Heart left ventricle (tissue), 13 donors: ENCODE measurements at regions not wholly inside any gene's neighbourhood (a gene's known extent, or its start where the extent isn't known, plus 50 kb on each side); places are given as distances from the start of the nearest gene placed in this dataset.

Source experiments
- POLR2A ChIP-seq, 2 donors: fragments of 450-650 bp; IDR thresholded peaks; one replicate each; pipeline ENCODE4 v1.6.1; 2017; ENCODE audit warnings: antibody characterized with exemption in 2 of 2, mild to moderate bottlenecking in 2 of 2, moderate library complexity in 2 of 2
- TF ChIP-seq, protein P1 (sequence below), 12 donors: fragments of 200-600 bp; sonication (generic) in 4 of 12; IDR thresholded peaks; one replicate each; pipeline versions ENCODE4 v1.5.0 to v1.8.0; 2018 to 2022; ENCODE audit warnings: antibody characterized with exemption in 12 of 12, mild to moderate bottlenecking in 5 of 12
- donor health status: ischemic (EF 13 %, LVEDD 7.1; RV severe dilation, severe dysfunction).
- donor health status: DM: no; HTN: yes; CAD: no.
- donor health status: DM: no; HTN: no; CAD: no.
- donor health status: ischemic (EF 25% LVEDD 6.9; RV normal size, moderate dysfunction).
- donor health status: ischemic (EF 25% LVEDD 5.7; RV mildly dilated, moderate dysfunction).
- donor health status: ischemic (EF 35%, LVEDD 5.7; RV mildly dilated, moderate dysfunction).
- donor health status: nonischemic (EF 11% LVEDD 7.7; RV severe dilation, severe dysfunction).
- donor health status: DM: yes; HTN: yes; CAD: no.
- donor health status: PGD.
- donor health status: ischemic (EF 29% LVEDD 5.4; RV normal size, mild dysfunction).
- donor health status: nonischemic (EF 23%, LVEDD 6.1; RV moderate dilation, normal function).

DNA sequence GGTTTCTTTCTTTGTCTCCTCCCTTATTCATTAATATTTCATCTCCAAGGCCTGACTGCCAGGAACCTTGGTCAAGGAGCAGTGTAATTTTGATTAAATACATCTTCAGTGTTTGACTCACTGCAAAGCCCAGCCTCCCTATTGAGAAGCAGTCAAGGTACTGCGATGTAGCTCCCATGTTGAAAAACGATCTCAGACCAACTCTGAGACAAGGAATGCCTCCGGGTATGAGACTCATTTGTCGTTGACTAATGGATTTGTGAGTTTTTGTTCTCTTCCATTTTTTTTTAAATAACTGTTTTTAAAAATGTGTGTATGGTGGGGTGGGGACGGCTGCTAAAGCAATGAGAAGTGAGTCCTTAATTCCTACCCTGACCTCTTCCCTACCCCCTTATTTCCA is 361.6 kb downstream of the SOX11 start:
- TF ChIP-seq, protein P1, sequence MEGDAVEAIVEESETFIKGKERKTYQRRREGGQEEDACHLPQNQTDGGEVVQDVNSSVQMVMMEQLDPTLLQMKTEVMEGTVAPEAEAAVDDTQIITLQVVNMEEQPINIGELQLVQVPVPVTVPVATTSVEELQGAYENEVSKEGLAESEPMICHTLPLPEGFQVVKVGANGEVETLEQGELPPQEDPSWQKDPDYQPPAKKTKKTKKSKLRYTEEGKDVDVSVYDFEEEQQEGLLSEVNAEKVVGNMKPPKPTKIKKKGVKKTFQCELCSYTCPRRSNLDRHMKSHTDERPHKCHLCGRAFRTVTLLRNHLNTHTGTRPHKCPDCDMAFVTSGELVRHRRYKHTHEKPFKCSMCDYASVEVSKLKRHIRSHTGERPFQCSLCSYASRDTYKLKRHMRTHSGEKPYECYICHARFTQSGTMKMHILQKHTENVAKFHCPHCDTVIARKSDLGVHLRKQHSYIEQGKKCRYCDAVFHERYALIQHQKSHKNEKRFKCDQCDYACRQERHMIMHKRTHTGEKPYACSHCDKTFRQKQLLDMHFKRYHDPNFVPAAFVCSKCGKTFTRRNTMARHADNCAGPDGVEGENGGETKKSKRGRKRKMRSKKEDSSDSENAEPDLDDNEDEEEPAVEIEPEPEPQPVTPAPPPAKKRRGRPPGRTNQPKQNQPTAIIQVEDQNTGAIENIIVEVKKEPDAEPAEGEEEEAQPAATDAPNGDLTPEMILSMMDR (IDR thresholded peaks at IDR 0.05): no peak
- no peak for TF ChIP-seq POLR2A (IDR thresholded peaks at IDR 0.05)
